Astrocyte of the spinal cord (primary cell): ENCODE measurements at regions not wholly inside any gene's neighbourhood (a gene's known extent, or its start where the extent isn't known, plus 50 kb on each side); places are given as distances from the start of the nearest gene placed in this dataset.
"Not testable (repeated sequence)": the region's sequence is repeated elsewhere in the genome, so short reads cannot be mapped to it uniquely, and the experiment has no call there.

Source experiments
- DNase-seq: peaks from one replicate; pipeline ENCODE4 v3.0.0; 2011; ENCODE audit warnings: low read depth, low spot score
- H3K4me3 ChIP-seq: 2 replicates; pipeline ENCODE4 v1.5.1; 2011; ENCODE audit warnings: low read depth, mild to moderate bottlenecking, low read length, moderate library complexity
- CTCF ChIP-seq: IDR thresholded peaks from 2 replicates; pipeline ENCODE4 v1.5.1; 2012; ENCODE audit warnings: low read depth, mild to moderate bottlenecking, low read length, inconsistent platforms
- in situ Hi-C: cut with HindIII; loops from 2 replicates; pipeline ENCODE4 v1.10.0; 2017; ENCODE audit warnings: low sequenced_read_pairs

- no peak for DNase-seq
- TF ChIP-seq CTCF: no peak
- H3K4me3 ChIP-seq: no peak overlapping the region
- in situ Hi-C loops: no loop called here
Observed at GRCh38 chr2:198863655-198864054, 594.1 kb downstream of the SATB2 start.

GRCh38 chr2:198861080-198861479, 596.7 kb downstream of the SATB2 start:
- H3K4me3 ChIP-seq: no peak overlapping the region
- no peak for TF ChIP-seq CTCF
- no peak for DNase-seq
- in situ Hi-C loops: no loop called here

GRCh38 chr2:198857246-198857645, 600.5 kb downstream of the SATB2 start:
- no peak overlapping the region for H3K4me3 ChIP-seq
- TF ChIP-seq CTCF: no peak
- no peak for DNase-seq
- in situ Hi-C loops: no loop called here

- in situ Hi-C loops, DNase-seq, H3K4me3 ChIP-seq: not testable (repeated sequence)
Observed at GRCh38 chr2:198855746-198856145, 602.0 kb downstream of the SATB2 start.

- in situ Hi-C loops: no loop called here
Observed at GRCh38 chr2:198852248-198852647, 605.5 kb downstream of the SATB2 start.

GRCh38 chr2:198825534-198825933, 632.2 kb downstream of the SATB2 start:
- no peak overlapping the region for H3K4me3 ChIP-seq
- no peak for DNase-seq
- in situ Hi-C loops: no loop called here
- no peak for TF ChIP-seq CTCF

More at GRCh38 chr2:198852248-198852647, 605.5 kb downstream of the SATB2 start:
- H3K4me3 ChIP-seq: no peak overlapping the region
- TF ChIP-seq CTCF: no peak
- no peak for DNase-seq

GRCh38 chr2:198817536-198817935, 640.2 kb downstream of the SATB2 start:
- no peak for TF ChIP-seq CTCF
- in situ Hi-C loops: no loop called here
- no peak for DNase-seq
- H3K4me3 ChIP-seq: no peak overlapping the region
